Activated naive CD4-positive, alpha-beta T cell treated with anti-CD3 and anti-CD28 coated beads, Interleukin-2, amount 50 U/mL, for 24 hours (primary cell): ENCODE measurements at regions not wholly inside any gene's neighbourhood (a gene's known extent, or its start where the extent isn't known, plus 50 kb on each side); places are given as distances from the start of the nearest gene placed in this dataset.

ENCODE experiments used
- H3K27ac Mint-ChIP-seq: one replicate; pipeline ENCODE4 v1.8.0; 2021; ENCODE audit warnings: mild to moderate bottlenecking, mixed read lengths
- H3K27me3 Mint-ChIP-seq: one replicate; pipeline ENCODE4 v1.8.0; 2021; ENCODE audit warnings: mixed read lengths
- H3K36me3 Mint-ChIP-seq: one replicate; pipeline ENCODE4 v1.8.0; 2021; ENCODE audit warnings: mixed read lengths
- H3K4me1 Mint-ChIP-seq: one replicate; pipeline ENCODE4 v1.8.0; 2021; ENCODE audit warnings: mixed read lengths
- H3K4me3 Mint-ChIP-seq: one replicate; pipeline ENCODE4 v1.8.0; 2021; ENCODE audit warnings: mild to moderate bottlenecking, mixed read lengths
- H3K9me3 Mint-ChIP-seq: one replicate; pipeline ENCODE4 v1.8.0; 2021; ENCODE audit warnings: mixed read lengths

DNA sequence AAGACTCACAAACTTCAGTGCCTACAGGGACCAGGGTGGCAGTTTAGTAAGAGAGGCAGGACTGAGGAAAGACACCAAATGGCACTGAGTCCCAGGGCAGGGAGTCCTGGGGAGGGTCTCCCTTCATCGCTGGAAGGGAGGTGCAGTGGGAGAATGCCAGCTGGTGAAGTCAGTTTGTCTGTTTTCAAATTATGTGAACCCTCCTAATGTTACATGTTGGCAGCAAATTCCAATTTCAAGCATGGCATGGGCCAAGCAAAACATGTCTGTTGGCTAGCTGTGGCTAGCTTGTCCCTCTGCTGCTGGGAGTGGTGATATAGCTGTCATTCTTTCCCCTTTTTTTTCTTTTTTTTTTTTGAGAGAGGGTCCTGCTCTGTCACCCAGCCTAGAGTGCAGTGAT, 55.9 kb upstream of the HAAO start:
- Mint-ChIP-seq H3K27ac (no peak overlapping the region), H3K4me3 (no peak overlapping the region), H3K9me3 (no peaks in the 10 kb centered on the region), H3K4me1 (no peaks in the 10 kb centered on the region), H3K27me3 (no peaks in the 10 kb centered on the region), H3K36me3 (no peaks in the 10 kb centered on the region)

DNA sequence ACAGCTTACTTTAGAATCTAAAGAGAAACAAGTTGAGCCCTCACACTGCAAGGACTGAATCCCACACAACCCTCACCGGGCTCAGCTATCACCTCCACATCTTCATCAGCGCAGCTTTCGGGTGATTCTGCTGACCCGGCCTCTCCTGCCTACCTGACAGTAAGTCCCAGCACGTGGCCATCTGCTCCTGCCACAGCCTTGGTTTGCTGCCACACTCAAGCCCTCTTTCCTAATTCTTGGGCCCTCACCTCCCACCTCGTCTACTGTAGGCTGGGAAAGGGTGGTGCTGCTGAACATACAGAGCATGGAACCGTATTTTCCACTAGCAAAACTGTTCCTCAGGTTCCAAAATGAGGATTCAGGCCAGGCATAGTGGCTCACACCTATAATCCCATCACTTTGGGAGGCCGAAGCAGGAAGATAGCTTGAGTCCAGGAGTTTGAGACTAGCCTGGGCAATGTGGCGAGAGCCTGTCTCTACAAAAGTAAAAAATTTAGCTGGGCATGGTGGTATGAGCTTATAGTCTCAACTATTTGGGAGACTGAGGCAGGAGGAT, 55.3 kb upstream of the HAAO start:
- Mint-ChIP-seq H3K4me1 (no peaks in the 10 kb centered on the region), H3K36me3 (no peaks in the 10 kb centered on the region), H3K27ac (no peak overlapping the region), H3K27me3 (no peaks in the 10 kb centered on the region), H3K4me3 (no peak overlapping the region), H3K9me3 (no peaks in the 10 kb centered on the region)

DNA sequence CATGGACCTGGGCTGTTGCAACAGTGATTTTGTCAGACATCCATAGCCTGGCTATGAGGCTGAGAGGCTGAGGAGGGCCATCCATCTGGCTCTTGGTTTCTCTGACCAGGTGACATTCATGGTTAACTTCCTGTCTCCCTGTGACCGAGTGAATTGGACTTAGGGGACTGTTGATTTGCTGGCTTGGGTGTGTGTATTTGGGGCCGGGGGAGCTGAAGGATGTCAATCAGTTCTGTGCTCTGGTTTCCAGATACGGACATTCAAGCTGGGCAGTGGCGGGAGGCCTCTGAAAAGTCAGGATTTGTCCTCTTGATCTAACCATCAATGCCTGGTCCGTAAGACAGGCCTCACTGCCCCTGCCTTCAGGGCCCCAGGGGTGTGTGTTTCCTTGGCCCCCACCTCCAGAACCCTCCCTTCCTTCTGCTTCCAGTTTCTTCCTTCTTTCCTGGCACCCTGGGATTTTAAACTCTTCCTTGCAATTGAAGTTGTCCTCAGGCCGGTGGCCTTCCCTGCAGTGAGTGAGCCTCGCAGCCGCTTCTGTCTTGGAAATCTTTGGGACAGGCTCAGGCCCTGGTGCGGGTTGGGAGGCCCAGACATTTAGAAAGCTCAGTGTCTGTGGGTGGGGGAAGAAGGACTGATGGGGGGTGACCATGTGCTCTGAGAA, 54.7 kb upstream of the HAAO start:
- H3K27ac Mint-ChIP-seq: no peak overlapping the region
- no peak overlapping the region for H3K4me3 Mint-ChIP-seq
- no peaks in the 10 kb centered on the region for H3K27me3 Mint-ChIP-seq
- no peaks in the 10 kb centered on the region for H3K9me3 Mint-ChIP-seq
- H3K36me3 Mint-ChIP-seq: no peaks in the 10 kb centered on the region
- H3K4me1 Mint-ChIP-seq: no peaks in the 10 kb centered on the region

DNA sequence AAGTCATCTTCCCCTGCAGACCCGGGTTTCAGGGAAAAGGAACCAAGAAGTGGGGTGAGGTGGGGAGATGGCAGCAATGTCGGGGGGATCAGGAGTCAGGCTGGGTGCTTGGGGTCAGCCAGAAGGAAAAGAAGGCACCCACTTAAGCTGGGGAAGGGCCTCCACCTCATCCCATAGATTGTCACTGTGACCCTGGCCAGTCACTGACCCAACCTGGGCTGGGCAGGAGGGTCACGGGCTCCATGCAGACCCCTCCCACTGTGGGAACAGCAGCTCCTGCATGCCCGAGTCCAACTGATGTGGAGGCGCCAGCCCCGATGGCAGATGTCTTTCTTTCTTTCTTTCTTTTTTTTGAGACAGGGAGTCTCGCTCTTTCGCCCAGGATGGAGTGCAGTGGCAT, 53.6 kb upstream of the HAAO start:
- Mint-ChIP-seq H3K27me3 (no peaks in the 10 kb centered on the region), H3K27ac (no peak overlapping the region), H3K9me3 (no peaks in the 10 kb centered on the region), H3K4me1 (no peaks in the 10 kb centered on the region), H3K4me3 (no peak overlapping the region), H3K36me3 (no peaks in the 10 kb centered on the region)

DNA sequence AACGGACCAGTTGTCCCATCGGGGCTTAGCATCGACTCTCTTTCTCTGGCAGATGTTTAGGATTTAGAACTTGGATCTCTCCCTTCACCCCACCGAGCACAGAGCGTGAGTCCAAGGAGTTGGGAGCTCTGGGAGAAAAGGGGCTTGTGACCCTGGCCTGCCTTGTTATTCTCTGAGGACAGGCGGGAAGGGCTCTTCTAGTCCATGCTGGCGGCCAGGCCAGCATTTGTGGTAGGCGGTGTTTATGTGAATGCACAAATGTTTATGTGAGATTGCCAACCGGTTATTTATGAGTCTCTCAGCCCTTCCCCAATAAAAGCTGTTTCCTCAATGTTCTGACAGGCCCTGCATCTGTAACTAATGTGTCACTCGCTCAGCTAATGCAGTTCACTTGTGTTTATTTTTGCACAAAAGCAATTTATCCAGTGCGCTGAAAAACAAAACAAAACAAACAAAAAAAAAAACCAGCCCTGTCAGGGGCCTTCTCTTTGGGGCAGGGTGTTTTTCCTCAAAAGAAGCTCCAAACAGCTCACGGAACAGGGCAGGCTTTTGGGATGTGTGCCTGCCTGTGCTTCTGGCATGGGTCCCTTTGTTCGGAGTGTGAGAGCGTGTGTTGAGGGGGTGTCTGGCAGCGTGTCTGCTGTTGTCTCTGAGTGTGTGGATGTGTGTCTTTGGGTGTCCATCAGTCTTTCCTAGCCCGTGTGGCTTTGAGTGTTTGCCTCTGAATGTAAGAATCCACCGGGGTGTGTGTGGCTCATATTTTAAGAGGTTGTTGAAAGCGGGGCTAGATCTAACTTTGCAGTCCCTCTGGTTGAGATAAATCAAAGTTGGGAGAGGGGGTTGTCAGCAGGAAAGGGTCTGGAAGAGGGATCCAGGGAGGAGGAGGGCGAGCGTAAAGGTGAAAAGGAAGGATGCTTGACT, 52.8 kb upstream of the HAAO start:
- Mint-ChIP-seq H3K4me1 (no peaks in the 10 kb centered on the region), H3K27me3 (no peaks in the 10 kb centered on the region), H3K9me3 (no peaks in the 10 kb centered on the region), H3K4me3 (no peak overlapping the region), H3K27ac (no peak overlapping the region), H3K36me3 (no peaks in the 10 kb centered on the region)

DNA sequence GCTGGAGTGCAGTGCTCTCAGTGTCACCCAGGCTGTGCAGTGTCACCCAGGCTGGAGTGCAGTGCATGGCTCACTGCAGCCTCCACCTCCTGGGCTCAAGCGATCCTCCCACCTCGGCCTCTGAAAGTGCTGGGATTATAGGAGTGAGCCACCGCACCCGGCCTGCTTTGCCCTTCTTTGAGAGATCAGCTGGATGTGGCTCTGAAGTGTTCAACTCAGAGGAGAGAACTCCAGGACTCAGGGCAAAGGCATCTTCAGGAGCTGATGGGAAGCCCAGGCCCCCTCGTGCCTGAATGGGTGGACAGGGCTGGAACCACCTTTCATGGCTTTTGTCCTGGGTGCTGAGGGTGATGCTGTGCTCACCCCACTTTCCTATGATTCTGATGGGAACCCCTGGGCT, 52.0 kb upstream of the HAAO start:
- Mint-ChIP-seq H3K9me3 (no peaks in the 10 kb centered on the region), H3K27ac (no peak overlapping the region), H3K4me1 (no peaks in the 10 kb centered on the region), H3K36me3 (no peaks in the 10 kb centered on the region), H3K27me3 (no peaks in the 10 kb centered on the region), H3K4me3 (no peak overlapping the region)

DNA sequence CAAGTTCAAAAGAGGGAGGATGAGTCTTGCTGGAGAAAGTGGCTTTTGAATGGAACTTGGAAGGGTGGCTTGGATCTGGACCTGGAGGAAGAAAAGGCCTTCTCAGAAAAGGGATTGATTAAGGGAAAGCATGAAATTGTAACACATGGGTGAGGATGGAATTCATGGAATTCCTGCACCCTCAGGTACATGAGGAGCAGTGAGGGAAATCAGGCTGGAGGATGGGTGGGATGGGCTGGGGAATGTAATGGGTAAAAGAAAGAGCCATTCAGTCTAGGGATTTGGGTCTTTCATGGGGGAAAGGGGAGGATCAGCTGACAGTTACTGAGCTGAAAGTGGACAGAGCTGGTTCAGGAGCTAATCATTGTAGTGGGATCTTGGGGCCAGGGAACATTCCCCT, 51.2 kb upstream of the HAAO start:
- Mint-ChIP-seq H3K4me3 (no peak overlapping the region), H3K36me3 (no peaks in the 10 kb centered on the region), H3K27me3 (no peaks in the 10 kb centered on the region), H3K4me1 (no peaks in the 10 kb centered on the region), H3K9me3 (no peaks in the 10 kb centered on the region), H3K27ac (no peak overlapping the region)

DNA sequence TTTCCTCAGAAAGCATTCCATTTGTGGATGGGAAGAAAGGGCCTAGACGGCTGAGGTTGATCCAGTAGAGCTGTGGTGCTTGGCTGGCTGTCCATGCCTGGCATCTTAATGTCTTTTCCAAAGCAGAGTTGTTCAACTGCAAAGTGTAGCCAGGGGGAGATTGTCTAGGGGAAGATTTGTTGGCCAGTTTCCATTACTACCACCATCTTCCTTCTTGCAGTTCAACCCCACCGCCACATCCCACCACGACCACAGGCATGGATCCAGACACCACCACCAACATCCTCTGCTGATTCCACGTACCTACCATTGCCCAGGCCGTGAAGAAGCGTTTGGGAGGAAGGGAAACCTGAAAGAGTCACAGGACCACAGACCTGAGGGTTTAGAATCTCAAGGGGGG, 50.7 kb upstream of the HAAO start:
- Mint-ChIP-seq H3K9me3 (no peaks in the 10 kb centered on the region), H3K27me3 (no peaks in the 10 kb centered on the region), H3K4me3 (no peak overlapping the region), H3K27ac (no peak overlapping the region), H3K4me1 (no peaks in the 10 kb centered on the region), H3K36me3 (peaks cover 2% of the 10 kb centered on the region)

DNA sequence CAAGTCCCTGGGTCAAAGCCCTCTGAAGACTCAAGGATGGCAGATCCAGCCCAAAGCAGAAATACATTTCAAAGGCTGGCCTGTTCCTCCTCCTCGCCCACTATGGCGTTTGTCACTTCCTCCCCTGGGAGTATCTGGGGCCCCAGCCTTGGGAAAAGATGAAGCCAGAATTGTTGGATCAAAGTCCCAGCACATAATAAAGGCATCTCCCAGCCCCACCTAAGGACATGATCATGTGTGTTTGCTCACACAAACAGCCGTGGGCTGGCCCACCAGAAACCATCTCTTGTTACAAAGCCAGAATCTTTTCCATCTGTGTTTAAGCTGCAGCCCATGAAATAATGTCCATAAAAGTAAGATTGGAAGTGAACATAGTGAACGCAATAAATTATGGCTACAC, 50.1 kb upstream of the HAAO start:
- H3K36me3 Mint-ChIP-seq: peaks cover 2% of the 10 kb centered on the region
- no peaks in the 10 kb centered on the region for H3K9me3 Mint-ChIP-seq
- no peak overlapping the region for H3K27ac Mint-ChIP-seq
- no peak overlapping the region for H3K4me3 Mint-ChIP-seq
- no peaks in the 10 kb centered on the region for H3K4me1 Mint-ChIP-seq
- H3K27me3 Mint-ChIP-seq: no peaks in the 10 kb centered on the region
